ENCODE measurements at regions not wholly inside any gene's neighbourhood (a gene's known extent, or its start where the extent isn't known, plus 50 kb on each side); places are given as distances from the start of the nearest gene placed in this dataset.

- peaks cover 3 to 38% (median 4%) of the 10 kb centered on the region in 4 donors for H3K4me1 ChIP-seq
- no peak for TF ChIP-seq CTCF (IDR thresholded peaks at IDR 0.05)
- no peak for TF ChIP-seq POLR2AphosphoS5 (IDR thresholded peaks at IDR 0.05)
- TF ChIP-seq POLR2A (IDR thresholded peaks at IDR 0.05), result no peak
- TF ChIP-seq EP300 (IDR thresholded peaks at IDR 0.05), result no peak
- no peak for DNase-seq
- H3K27ac ChIP-seq, result no peak overlapping the region
- WGBS, 5 donors, result 51 to 59% (median 56%) methylated on average over 5 of the region's 5 CpGs
- no peaks in the 10 kb centered on the region for H3K9me3 ChIP-seq
- H3K27me3 ChIP-seq, result no peaks in the 10 kb centered on the region
- intact Hi-C loops (cut with DNase I; ENCODE audit: low total_unique reads), result no loop called here
- no peaks in the 10 kb centered on the region for H3K36me3 ChIP-seq
- no peak overlapping the region for H3K4me3 ChIP-seq
These were observed 64.9 kb upstream of the EED start for GRCh38 chr11:86179646-86180064.

- Histone ChIP-seq H3K9me3 (no peaks in the 10 kb centered on the region), H3K27ac (no peak overlapping the region), H3K36me3 (no peaks in the 10 kb centered on the region), H3K4me1 (peaks cover 10 to 41% (median 17%) of the 10 kb centered on the region in 4 donors), H3K4me3 (no peak overlapping the region), H3K27me3 (no peaks in the 10 kb centered on the region)
- DNase-seq, result no peak
- TF ChIP-seq EP300 (IDR thresholded peaks at IDR 0.05) (no peak), CTCF (IDR thresholded peaks at IDR 0.05) (no peak), POLR2A (IDR thresholded peaks at IDR 0.05) (no peak), POLR2AphosphoS5 (IDR thresholded peaks at IDR 0.05) (no peak)
- intact Hi-C loops (cut with DNase I; ENCODE audit: low total_unique reads), result no loop called here
These were observed 67.3 kb upstream of the EED start for GRCh38 chr11:86177302-86177701.

- Histone ChIP-seq H3K4me3 (no peak overlapping the region), H3K36me3 (no peaks in the 10 kb centered on the region), H3K27ac (no peak overlapping the region), H3K27me3 (no peaks in the 10 kb centered on the region), H3K9me3 (no peaks in the 10 kb centered on the region), H3K4me1 (peaks cover 10 to 41% (median 17%) of the 10 kb centered on the region in 4 donors)
- no peak for TF ChIP-seq POLR2A (IDR thresholded peaks at IDR 0.05)
- TF ChIP-seq EP300 (IDR thresholded peaks at IDR 0.05), result no peak
- TF ChIP-seq POLR2AphosphoS5 (IDR thresholded peaks at IDR 0.05), result no peak
- no peak for TF ChIP-seq CTCF (IDR thresholded peaks at IDR 0.05)
- intact Hi-C loops (cut with DNase I; ENCODE audit: low total_unique reads), result no loop called here
- 51 to 69% (median 58%) methylated on average over 4 of the region's 4 CpGs for WGBS, 5 donors
- no peak for DNase-seq
These were observed 68.2 kb upstream of the EED start for GRCh38 chr11:86176165-86176884.

GRCh38 chr11:86175626-86176025 lies 68.9 kb upstream of the EED start:
- 93 to 100% (median 98%) methylated on average over 2 of the region's 2 CpGs for WGBS, 5 donors
- Histone ChIP-seq H3K27ac (peak overlapping the region in 1 of 5 donors; percentile 77), H3K9me3 (no peaks in the 10 kb centered on the region), H3K27me3 (no peaks in the 10 kb centered on the region), H3K4me3 (no peak overlapping the region), H3K4me1 (peaks cover 10 to 41% (median 17%) of the 10 kb centered on the region in 4 donors), H3K36me3 (no peaks in the 10 kb centered on the region)
- TF ChIP-seq EP300 (IDR thresholded peaks at IDR 0.05) (no peak), POLR2AphosphoS5 (IDR thresholded peaks at IDR 0.05) (no peak), POLR2A (IDR thresholded peaks at IDR 0.05) (no peak), CTCF (IDR thresholded peaks at IDR 0.05) (no peak)
- intact Hi-C loops (cut with DNase I; ENCODE audit: low total_unique reads), result no loop called here
- DNase-seq, result no peak

Data from stomach (tissue), 8 donors.